Kidney epithelial cell (primary cell): ENCODE measurements at regions not wholly inside any gene's neighbourhood (a gene's known extent, or its start where the extent isn't known, plus 50 kb on each side); places are given as distances from the start of the nearest gene placed in this dataset.

Source experiments
- DNase-seq: peaks from one replicate; pipeline ENCODE4 v3.0.0-alpha.2; 2010; ENCODE audit warnings: low read depth
- H3K27me3 ChIP-seq: 2 replicates; pipeline ENCODE4 v1.6.0; 2011; ENCODE audit warnings: low read length; ENCODE audit not compliant: control insufficient read depth, insufficient read depth
- H3K36me3 ChIP-seq: 2 replicates; pipeline ENCODE4 v1.5.1; 2011; ENCODE audit warnings: low read length; ENCODE audit not compliant: control insufficient read depth, insufficient read depth
- H3K4me3 ChIP-seq: 2 replicates; pipeline ENCODE4 v1.5.1; 2011; ENCODE audit warnings: low read depth, mild to moderate bottlenecking, control low read depth, low read length
- CTCF ChIP-seq: IDR thresholded peaks from 2 replicates; pipeline ENCODE4 v1.5.1; 2011; ENCODE audit warnings: mild to moderate bottlenecking, moderate library complexity, low read length, control low read depth, inconsistent platforms; ENCODE audit not compliant: insufficient read depth, poor library complexity, severe bottlenecking

- Histone ChIP-seq H3K36me3 (no peaks in the 10 kb centered on the region), H3K4me3 (no peak overlapping the region), H3K27me3 (no peaks in the 10 kb centered on the region)
- TF ChIP-seq CTCF = no peak
- DNase-seq = no peak
These were observed 612.6 kb downstream of the MRPL39 start for GRCh38 chr21:24994717-24995116.

- TF ChIP-seq CTCF = no peak
- no peak for DNase-seq
- no peaks in the 10 kb centered on the region for H3K27me3 ChIP-seq
- no peaks in the 10 kb centered on the region for H3K36me3 ChIP-seq
- H3K4me3 ChIP-seq = no peak overlapping the region
These were observed 617.8 kb downstream of the MRPL39 start for GRCh38 chr21:24989516-24989915.

- DNase-seq = no peak
- no peaks in the 10 kb centered on the region for H3K36me3 ChIP-seq
- no peak for TF ChIP-seq CTCF
- H3K27me3 ChIP-seq = no peaks in the 10 kb centered on the region
- H3K4me3 ChIP-seq = no peak overlapping the region
These were observed 618.3 kb downstream of the MRPL39 start for GRCh38 chr21:24988941-24989340.

- Histone ChIP-seq H3K27me3 (no peaks in the 10 kb centered on the region), H3K36me3 (no peaks in the 10 kb centered on the region), H3K4me3 (no peak overlapping the region)
- no peak for DNase-seq
- no peak for TF ChIP-seq CTCF
These were observed 631.0 kb downstream of the MRPL39 start for GRCh38 chr21:24976238-24976637.

- Histone ChIP-seq H3K27me3 (no peaks in the 10 kb centered on the region), H3K4me3 (no peak overlapping the region), H3K36me3 (no peaks in the 10 kb centered on the region)
- no peak for DNase-seq
- TF ChIP-seq CTCF = no peak
These were observed 638.2 kb downstream of the MRPL39 start for GRCh38 chr21:24969068-24969467.

- Histone ChIP-seq H3K4me3 (no peak overlapping the region), H3K36me3 (no peaks in the 10 kb centered on the region), H3K27me3 (no peaks in the 10 kb centered on the region)
- DNase-seq = no peak
- no peak for TF ChIP-seq CTCF
These were observed 651.9 kb downstream of the MRPL39 start for GRCh38 chr21:24955275-24955961.
